ENCODE measurements at regions not wholly inside any gene's neighbourhood (a gene's known extent, or its start where the extent isn't known, plus 50 kb on each side); places are given as distances from the start of the nearest gene placed in this dataset.

DNA sequence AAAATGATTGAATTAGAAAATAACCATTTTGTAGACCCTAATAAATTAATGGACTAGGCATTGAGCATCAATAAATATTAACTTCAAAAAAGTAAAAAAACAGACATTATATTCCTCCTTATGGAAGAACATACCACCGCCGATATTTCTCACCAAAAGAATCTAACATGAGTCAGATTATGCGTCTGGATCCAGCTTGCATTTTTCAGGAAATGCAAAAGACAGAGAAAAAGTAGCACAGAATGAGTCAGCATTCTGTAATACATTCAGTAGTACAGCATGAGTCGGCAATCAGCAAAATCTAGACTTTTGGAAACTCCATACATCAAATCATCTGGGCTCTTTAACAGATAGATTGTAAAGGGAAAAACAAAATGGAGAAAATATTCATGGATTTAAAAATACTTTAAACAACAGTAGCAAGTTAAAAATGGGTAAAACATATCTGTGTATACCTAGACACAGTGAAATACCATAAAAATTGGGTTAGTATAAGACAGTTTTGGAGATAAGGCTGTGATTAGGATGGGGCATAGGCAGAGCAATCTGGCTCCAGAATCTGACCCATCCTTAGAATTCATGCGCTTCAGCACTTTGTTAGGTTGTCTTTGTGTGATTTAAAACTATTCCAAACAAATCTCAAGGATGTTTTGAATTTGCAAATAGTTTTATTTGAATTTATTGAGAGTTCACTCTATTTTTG is 633.0 kb upstream of the FAM241A start:
- no peak for DNase-seq

DNA sequence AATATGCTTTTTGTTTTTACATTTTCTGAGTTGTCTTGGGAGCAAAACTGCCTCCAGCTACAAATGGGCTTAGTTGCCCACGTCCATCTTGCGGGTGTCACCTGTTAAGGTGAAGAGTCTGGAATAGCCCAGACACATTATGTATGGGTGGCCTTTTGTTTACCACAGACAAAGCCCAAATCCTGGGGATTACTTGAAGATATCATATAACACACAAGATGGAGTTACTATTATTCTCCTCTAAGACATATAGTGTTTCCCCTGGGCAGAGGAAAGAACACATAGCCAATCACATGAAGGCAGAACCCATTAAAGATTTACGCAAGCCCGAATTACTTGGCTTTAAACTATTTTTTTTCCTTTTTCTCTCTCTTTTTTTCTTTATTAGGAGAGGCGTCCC is 625.6 kb upstream of the FAM241A start:
- no peak for DNase-seq

DNA sequence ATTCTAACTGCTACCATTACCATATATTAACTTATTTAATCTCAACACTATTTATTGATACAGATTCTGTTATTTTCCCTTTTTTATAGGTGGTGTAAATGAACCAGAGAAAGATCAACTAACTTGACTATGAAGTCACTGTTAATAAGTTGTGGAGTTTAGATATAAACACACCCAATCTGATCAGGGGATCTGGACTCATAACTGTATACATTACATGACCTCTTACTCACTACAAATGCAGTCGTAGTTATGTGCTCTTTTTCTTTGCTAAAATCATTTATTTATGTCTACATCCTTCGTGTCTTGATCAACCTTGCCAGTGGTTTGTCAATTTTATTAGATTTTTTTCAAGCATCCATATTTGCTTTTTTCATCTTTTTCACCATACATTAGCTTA is 614.8 kb upstream of the FAM241A start:
- DNase-seq, result no peak

DNA sequence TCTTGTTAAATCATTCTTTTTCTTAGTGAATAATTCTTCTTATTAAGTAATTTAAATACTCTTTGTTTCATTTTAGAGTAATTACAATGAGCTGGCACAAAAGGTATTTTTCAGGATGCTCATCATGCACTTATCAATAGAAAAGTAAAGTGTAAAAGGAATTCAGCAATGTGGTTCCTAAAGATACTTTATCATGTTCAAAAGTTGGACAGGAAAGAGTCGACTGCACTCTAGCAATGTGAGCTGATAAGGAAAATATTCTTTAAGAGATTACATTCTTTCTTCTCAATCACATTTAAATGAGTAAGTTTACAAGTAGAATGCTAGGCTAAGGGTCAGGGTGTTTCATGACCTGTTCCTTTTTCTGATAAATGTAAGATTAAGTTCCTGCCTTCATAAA is 609.5 kb upstream of the FAM241A start:
- DNase-seq, result no peak

DNA sequence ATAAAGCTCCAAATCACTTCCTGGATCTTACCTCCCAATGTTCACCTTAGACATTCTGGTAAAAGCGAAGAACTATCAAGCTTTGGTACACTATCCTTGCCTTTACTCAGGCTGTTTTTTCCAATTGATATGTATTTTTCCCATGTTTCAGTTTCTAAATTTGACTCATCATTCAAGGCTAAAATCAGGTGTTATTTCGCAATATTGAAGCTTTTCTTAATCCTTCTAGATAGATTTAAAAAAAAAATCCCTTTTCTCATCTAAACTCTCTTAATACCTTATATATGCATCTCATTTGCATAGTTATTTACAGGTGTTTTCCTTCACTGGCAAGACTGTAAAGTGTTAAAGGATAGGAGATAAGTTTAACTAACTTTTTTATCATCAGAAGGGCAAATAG is 608.1 kb upstream of the FAM241A start:
- DNase-seq, result no peak

DNA sequence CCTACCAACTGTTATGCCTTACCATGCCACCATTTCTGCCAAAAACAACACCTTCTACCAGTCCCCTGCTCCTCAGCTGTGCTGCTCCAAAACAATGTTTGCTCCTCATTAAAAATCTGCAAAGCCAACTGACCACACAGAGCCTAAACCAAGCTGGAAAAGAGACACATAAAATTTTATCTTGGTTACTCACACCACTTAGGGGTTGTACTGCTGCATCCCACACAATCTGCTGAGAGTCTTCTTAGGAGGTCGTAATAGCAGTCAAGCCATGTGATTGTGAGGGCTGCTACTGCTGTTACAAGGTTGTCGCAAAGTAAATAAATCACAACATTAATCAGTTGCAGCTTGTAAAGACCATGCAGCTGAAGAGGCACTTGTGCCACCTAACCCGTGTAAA is 607.4 kb upstream of the FAM241A start:
- DNase-seq, result no peak

DNA sequence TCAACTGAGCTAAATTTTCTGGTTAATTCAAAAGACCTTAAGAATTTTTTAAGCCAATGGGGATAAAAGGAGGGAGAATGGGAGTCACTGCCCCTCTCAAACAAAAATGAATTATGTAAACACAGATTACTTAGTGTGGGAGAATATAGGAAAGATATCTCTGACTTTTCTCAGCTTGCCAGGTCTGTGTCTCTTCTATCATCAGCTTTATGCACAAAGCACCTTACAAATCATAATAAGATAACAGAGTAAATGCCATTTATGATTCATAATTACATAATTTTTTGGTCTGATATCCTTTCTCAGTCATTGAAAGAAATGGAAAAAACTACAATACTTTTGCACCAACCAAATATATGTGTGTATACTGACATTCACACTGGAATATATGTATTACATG is 604.6 kb upstream of the FAM241A start:
- no peak for DNase-seq

DNA sequence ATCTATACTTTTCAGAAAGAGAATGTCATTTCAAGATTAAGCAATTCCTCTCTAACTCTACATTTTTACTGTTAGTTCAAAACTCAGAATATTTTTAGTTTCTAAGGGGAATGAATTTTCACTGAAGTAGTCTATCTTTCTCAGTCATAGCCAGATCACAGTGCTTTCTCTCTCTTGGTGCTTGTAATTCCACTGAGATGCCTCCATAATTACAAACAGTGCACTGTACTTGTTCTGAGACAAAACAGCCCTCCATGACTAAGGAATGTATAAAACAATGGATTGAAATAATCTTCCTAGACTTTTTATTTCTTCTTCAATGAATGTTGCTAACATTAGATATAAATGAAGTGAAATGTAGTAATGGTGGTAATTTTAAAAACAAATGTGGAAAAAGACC is 603.2 kb upstream of the FAM241A start:
- no peak for DNase-seq

DNA sequence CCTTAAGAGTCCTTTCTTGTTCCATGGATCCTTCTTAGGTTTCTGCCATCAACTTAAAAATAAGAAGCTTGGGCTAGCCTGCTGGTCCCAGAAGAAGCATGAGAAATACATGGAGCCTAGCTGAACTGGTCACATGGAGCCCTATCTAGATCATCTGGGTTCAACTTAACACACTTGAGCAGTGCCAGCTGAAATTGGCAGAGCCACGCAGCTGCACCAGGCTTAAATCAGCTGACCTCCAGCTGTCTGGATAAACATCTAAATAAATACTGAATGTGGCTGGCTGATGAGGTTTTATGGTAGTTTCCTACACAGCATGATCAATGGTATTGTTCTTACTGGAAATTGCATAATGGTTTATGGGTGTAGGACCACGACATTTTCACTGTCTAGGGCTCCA is 598.4 kb upstream of the FAM241A start:
- no peak for DNase-seq

DNA sequence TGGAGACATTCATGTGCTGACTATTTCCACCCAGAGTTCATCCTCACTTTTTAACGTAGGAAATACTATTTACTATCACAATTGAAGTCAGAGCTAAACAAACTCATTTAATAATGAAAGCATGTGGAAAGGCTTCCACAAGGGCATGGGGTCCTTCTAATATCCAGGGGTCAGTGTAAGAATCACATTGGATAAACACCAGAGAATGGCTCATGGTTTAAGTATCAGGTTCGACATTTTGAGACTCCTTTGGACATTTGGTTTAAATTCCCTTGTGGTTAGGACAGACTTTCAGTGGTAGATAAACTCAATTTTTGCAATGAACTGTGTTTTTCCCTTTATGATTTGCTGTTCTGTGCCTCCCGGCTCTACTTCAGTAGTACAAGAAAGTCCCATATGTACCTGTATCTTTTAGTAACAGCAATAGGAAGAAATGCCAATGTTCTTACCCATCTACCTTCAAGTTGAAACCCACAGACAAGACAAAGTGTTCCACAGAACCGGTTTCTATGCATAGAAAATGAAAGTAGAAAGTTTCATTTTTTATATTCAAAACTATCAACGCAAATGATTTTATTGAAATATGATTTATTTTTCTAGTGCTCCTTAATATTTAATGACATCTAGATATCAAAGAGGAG is 589.0 kb upstream of the FAM241A start:
- no peak for DNase-seq

DNA sequence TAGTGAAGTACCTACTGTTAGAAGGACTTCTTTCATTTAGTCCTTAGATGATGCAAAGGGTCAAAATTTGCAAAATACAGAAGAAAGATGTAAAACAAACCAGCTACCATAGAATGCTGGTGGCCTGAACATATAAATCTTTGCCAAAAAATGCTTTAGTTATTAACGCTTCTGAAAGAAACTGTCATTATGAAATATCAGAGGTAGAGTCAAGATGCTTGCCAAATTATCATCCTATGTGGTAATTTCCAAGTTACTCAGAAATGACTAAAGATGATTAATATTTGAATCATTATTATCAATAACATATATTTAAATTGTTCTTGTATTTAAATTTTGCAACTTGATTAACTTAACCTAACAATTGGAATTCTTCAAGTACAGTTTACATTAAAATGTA is 588.4 kb upstream of the FAM241A start:
- no peak for DNase-seq

DNA sequence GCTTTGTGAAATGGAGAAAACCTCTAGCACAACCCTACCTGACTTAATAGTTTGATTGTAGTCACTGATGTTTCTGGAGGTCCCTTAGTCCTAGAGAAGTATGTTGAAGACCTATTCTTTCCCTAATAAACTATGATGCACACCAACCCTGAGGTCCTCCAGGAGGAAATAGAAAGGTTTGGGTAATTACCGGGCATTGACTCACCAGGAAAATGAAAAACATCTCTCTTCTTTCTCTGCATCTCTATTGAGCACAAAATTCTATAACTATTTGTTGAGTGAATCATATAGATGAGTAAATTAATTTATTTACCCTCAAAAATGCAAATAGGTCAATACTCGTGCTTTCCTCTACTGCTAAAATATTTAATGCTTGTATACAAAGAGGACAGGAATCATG is 582.4 kb upstream of the FAM241A start:
- no peak for DNase-seq

DNA sequence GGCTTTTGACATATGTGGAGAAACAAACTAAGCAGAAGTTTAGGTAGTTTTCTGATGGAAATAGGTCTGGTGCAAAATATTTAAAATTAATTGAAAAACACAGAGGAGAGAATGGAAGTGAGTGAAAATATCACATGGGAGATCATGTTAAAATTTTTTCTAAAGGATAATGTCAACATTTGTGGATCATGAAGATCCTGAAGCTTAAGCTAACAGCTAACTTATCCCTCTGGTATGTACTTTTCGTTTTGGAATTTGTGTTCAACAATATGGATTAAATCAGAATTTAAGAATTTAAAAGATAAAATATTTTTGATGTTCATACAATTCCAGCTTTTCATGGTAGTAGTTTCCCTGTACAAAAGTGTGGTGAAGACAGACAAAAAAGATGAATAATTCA is 572.8 kb upstream of the FAM241A start:
- DNase-seq, result no peak

DNA sequence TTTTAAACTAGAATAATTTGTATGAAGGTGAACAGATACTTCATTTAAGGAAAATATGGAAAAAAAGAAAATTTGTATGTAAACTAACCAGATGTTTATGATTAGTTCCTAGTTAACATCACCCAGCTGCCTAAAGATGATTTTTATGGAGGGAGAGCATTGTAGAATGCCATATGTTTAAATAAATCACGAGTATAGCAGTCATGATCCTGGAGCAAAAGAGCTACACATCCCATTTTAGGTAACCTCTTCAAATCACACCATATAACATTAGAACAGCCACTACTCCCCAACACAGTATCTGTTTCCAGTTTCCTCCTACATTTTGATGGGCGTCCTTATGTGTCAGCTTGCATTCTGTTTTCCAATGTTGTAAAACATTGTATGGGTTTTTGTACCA is 571.9 kb upstream of the FAM241A start:
- no peak for DNase-seq

DNA sequence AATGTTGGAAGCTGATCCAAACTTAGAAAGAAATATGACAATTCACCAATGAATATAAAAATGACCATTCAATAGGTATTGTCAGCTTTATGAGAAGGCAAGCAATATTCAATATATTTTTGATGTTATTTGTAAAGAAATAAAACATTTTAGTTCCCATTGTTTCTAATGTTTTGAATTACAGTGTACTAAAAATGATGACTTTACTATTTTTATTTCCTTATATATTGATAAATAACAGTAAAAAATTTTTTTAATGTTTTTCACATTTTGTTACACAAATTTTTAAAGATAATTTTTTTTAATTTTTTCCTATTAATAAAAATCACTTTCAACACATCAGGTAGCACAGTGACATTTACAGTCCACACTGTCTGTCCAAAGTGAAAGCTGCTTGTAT is 565.5 kb upstream of the FAM241A start:
- no peak for DNase-seq

DNA sequence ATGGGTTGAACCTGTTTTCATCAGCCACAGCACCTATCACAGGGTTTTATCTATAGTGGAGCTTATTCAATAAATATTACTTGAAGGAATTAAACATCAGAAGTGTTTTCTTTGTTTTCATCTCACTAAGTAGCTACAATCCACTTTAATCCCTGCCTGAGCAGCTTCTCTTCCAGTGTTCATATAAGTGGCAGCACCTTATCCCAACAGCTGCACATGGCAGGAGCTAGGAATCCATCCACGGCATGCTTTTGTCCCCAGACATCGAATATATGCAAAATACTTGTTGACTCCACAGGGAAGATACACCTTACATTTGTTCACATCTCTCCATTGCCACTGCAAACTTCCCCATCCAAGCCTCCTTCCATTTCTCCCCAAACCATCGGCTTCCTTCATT is 549.8 kb upstream of the FAM241A start:
- no peak for DNase-seq

DNA sequence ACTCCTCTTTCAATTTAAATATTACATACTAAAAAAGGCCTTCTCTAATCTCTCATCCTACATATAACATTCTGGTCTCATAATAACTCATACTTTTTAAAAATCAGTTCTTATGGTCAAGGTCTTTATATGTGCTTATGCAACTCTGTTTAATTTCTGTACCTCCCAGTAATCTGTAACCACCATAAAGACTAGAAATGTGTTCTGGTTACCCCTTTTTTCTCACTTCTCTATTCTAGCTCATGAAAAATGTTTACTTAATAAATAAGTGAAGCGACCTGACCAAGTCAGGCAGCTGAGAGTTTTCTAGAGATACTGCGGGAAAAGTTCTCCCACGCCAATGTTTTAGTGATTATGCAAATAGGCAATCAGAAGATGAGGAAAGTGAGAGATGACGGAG is 548.8 kb upstream of the FAM241A start:
- DNase-seq, result no peak

DNA sequence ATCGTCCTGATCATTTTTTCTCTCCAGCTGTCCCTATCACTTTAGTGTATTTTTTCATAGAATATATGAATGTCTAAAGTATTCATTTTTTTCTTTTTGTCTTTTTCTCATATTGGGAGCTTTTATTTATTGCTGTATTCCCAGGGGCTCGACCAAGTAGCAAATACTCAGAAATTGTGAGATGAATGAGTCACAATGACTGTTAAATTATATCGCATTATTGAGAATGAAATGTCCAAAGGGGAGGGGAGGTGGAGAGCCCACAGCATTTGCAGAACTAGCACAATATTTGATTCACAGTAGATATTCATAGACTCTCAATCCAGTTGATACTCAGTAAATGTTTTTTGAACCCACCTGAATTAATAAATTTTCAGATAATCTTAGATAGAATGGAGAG is 543.6 kb upstream of the FAM241A start:
- DNase-seq, result no peak

DNA sequence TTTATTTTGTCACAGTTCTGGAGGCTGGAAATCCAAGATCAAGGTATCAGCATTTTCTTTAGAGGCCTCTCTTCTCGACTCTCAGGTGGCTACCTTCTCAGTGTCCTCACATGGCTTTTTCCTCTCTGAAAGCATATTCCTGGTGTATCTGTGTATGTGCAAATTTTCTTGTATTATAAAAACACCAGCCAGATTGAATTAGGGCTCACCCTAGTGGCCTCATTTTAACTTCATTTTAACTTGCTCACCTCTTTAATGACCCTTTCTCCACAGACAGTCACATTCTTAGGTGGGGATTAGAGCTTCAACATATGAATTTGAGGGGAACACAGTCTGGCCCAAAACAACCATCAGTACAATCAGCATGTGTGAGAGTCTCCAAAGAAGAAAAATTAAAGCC is 542.4 kb upstream of the FAM241A start:
- no peak for DNase-seq

DNA sequence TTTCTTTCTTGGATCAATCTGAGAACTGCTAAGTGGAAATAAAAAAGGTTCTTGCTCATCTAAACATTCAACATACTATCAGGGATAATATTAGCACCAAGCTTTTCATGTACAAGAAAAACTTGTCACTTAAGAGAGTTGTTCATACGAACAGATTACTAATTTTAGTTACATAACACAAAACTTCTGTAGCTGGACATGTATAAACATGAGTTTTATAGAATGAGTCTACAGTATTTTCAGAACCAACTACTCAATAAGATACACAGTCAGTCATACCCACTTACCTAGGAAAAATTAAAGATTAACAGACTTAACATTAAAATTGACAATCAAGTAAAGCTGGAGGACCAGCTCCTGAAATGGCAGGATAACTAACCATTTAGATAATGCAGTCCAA is 540.1 kb upstream of the FAM241A start:
- DNase-seq, result no peak

DNA sequence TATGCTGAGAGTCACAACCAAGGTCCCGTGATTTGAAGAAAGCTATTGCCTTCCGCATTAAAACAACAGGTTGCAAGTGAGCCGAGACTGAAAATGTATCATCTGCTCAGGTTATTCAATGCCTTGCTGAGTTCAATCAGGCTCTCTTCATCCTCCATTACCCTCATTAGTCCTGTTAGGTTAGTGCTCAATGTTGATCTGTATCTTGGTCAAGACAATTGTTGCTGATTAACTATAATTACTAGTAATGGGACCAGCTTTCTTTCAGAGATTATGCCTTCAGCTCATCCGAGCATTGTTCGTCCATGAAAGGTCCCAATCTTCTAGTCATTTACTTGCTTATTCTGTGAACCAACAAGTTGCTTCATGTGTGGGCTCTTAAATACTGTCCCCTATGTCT is 534.6 kb upstream of the FAM241A start:
- no peak for DNase-seq

DNA sequence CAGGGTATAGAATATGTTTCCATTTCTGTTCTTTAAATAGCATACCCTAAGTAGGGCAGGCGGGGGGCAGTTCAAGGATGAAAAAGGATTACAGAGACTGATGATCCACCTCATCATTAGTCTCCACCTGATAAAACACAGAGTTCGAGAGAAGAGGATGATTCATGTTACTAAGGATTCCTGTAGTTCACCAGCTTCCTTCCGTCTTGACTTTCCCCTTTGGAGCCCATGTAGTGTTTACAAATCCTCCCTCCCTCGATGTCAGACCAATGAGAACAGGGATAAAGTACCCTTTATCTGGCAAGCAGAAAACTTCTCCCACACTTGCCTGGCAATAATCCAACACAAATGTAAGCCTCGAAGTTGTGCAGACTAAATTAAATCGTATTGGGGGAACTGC is 526.3 kb upstream of the FAM241A start:
- no peak for DNase-seq

DNA sequence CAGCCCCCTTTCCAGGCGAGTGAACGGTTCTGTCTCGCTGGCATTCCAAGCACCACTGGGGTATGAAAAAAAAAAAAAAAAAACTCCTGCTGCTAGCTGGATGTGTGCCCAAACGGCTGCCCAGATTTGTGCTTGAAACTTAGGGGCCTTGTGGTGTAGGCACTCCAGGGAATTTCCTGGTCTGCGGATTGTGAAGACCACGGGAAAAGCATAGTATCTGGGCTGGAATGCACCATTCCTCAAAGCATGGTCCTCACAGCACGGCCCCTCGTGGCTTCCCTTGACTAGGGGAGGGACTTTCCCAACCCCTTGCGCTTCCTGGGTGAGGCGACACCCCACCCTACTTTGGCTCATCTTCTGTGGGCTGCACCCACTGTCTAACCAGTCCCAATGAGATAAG is 516.8 kb upstream of the FAM241A start:
- no peak for DNase-seq

DNA sequence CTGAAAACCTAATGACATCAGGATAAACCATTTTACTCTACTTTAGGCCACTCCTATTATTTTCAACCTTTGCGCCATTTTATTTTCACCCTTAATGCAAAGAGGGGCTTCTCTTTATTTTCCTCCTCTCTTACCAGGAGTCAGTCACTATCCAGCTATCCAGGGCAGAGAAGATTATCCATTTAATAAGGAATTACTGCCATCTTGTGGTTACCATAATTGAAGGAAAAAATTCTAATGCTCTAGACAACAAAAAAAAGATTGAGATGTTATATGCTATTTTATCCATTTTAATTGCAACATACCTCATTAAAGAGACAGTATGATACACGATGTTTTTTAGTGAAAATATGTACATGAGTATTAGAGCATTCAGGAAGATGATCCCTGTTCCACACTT is 514.5 kb upstream of the FAM241A start:
- no peak for DNase-seq
